ENCODE measurements at regions not wholly inside any gene's neighbourhood (a gene's known extent, or its start where the extent isn't known, plus 50 kb on each side); places are given as distances from the start of the nearest gene placed in this dataset.
A peak's percentile ranks its signal among the peaks of the same experiment; 100 is the strongest.

- H3K9me3 ChIP-seq = no peaks in the 10 kb centered on the region
These were observed 502.2 kb upstream of the CA10 start for GRCh38 chr17:52660692-52661091.

GRCh38 chr17:52653014-52653413 is 494.5 kb upstream of the CA10 start:
- Histone ChIP-seq H3K27me3 (replicated peaks; ENCODE audit: control insufficient read depth, insufficient read depth, low read length) (no peaks in the 10 kb centered on the region), H3K36me3 (ENCODE audit: control insufficient read depth, insufficient read depth, low read length) (no peaks in the 10 kb centered on the region), H3K4me1 (peaks cover 5% of the 10 kb centered on the region; the same call in 1 of the 2 replicates), H3K9me3 (no peaks in the 10 kb centered on the region), H3K4me3 (ENCODE audit: low read depth, low read length) (no peak overlapping the region)
- intact Hi-C loops (cut with micrococcal nuclease; ENCODE audit: unreplicated experiment) = no loop called here
- Mint-ChIP-seq H3K4me3 (ENCODE audit: unreplicated experiment) (no peak overlapping the region), H3K9me3 (ENCODE audit: unreplicated experiment) (no peaks in the 10 kb centered on the region), H3K36me3 (ENCODE audit: insufficient read depth, unreplicated experiment) (no peaks in the 10 kb centered on the region), H3K27ac (ENCODE audit: unreplicated experiment) (no peak overlapping the region), H3K27me3 (ENCODE audit: insufficient read depth, unreplicated experiment) (peaks cover 2% of the 10 kb centered on the region), H3K4me1 (ENCODE audit: low read depth, unreplicated experiment) (peaks cover 7% of the 10 kb centered on the region)
- no TSS peak for BruUV-seq (replicated peaks)
- POLR2A ChIA-PET = no interaction called here
- TF ChIP-seq CTCF (IDR thresholded peaks at IDR 0.05; ENCODE audit: insufficient read depth in 1 of 2, low read depth in 1 of 2, low read length in 1 of 2, severe bottlenecking in 1 of 2, unreplicated experiment in 1 of 2) = no peak
- DNase-seq = no peak
- CTCF ChIA-PET = no interaction called here

More at GRCh38 chr17:52660692-52661091, 502.2 kb upstream of the CA10 start:
- ChIA-PET CTCF (no interaction called here), POLR2A (no interaction called here)
- no TSS peak for BruUV-seq (replicated peaks)
- no peak for DNase-seq
- H3K9me3 Mint-ChIP-seq (ENCODE audit: unreplicated experiment) = peaks cover 1% of the 10 kb centered on the region
- Histone ChIP-seq H3K4me3 (ENCODE audit: low read depth, low read length) (no peak overlapping the region), H3K4me1 (no peaks in the 10 kb centered on the region), H3K27me3 (replicated peaks; ENCODE audit: control insufficient read depth, insufficient read depth, low read length) (no peaks in the 10 kb centered on the region), H3K36me3 (ENCODE audit: control insufficient read depth, insufficient read depth, low read length) (no peaks in the 10 kb centered on the region)
- H3K36me3 Mint-ChIP-seq (ENCODE audit: insufficient read depth, unreplicated experiment) = no peaks in the 10 kb centered on the region
- no peak for TF ChIP-seq CTCF (IDR thresholded peaks at IDR 0.05; ENCODE audit: insufficient read depth in 1 of 2, low read depth in 1 of 2, low read length in 1 of 2, severe bottlenecking in 1 of 2, unreplicated experiment in 1 of 2)
- H3K27ac Mint-ChIP-seq (ENCODE audit: unreplicated experiment) = no peak overlapping the region
- H3K4me1 Mint-ChIP-seq (ENCODE audit: low read depth, unreplicated experiment) = no peaks in the 10 kb centered on the region
- no peak overlapping the region for H3K4me3 Mint-ChIP-seq (ENCODE audit: unreplicated experiment)
- no peaks in the 10 kb centered on the region for H3K27me3 Mint-ChIP-seq (ENCODE audit: insufficient read depth, unreplicated experiment)
- intact Hi-C loops (cut with micrococcal nuclease; ENCODE audit: unreplicated experiment) = no loop called here

GRCh38 chr17:52648995-52649394 is 490.5 kb upstream of the CA10 start:
- POLR2A ChIA-PET = no interaction called here
- H3K27me3 ChIP-seq (replicated peaks; ENCODE audit: control insufficient read depth, insufficient read depth, low read length) = no peaks in the 10 kb centered on the region; the same call in 1 of the 2 replicates
- H3K9me3 Mint-ChIP-seq (ENCODE audit: unreplicated experiment) = no peaks in the 10 kb centered on the region
- H3K4me1 Mint-ChIP-seq (ENCODE audit: low read depth, unreplicated experiment) = peaks cover 7% of the 10 kb centered on the region
- H3K36me3 Mint-ChIP-seq (ENCODE audit: insufficient read depth, unreplicated experiment) = no peaks in the 10 kb centered on the region
- H3K36me3 ChIP-seq (ENCODE audit: control insufficient read depth, insufficient read depth, low read length) = no peaks in the 10 kb centered on the region
- TF ChIP-seq CTCF (IDR thresholded peaks at IDR 0.05; ENCODE audit: insufficient read depth in 1 of 2, low read depth in 1 of 2, low read length in 1 of 2, severe bottlenecking in 1 of 2, unreplicated experiment in 1 of 2) = no peak
- CTCF ChIA-PET = no interaction called here
- peak; percentile 50 to 76 for DNase-seq
- H3K4me3 ChIP-seq (ENCODE audit: low read depth, low read length) = no peak overlapping the region
- intact Hi-C loops (cut with micrococcal nuclease; ENCODE audit: unreplicated experiment) = no loop called here
- H3K27ac Mint-ChIP-seq (ENCODE audit: unreplicated experiment) = no peak overlapping the region
- no peak overlapping the region for H3K4me3 Mint-ChIP-seq (ENCODE audit: unreplicated experiment)
- peaks cover 2% of the 10 kb centered on the region for H3K27me3 Mint-ChIP-seq (ENCODE audit: insufficient read depth, unreplicated experiment)
- no TSS peak for BruUV-seq (replicated peaks)
- peaks cover 5% of the 10 kb centered on the region; the same call in 1 of the 2 replicates for H3K4me1 ChIP-seq
- H3K9me3 ChIP-seq = no peaks in the 10 kb centered on the region

Measured in Caco-2 (cell line).